K562 (cell line): ENCODE measurements at regions not wholly inside any gene's neighbourhood (a gene's known extent, or its start where the extent isn't known, plus 50 kb on each side); places are given as distances from the start of the nearest gene placed in this dataset.

Experiments
- ATAC-seq: fragments of 200-7000 bp; cut with Tn5 transposase; 3 replicates; pipeline ENCODE4 v1.9.1; 2020; ENCODE audit warnings: moderate library complexity
- BruUV-seq: library from RNA; stranded (reverse); fragments of 400-500 nt; replicated peaks from 2 replicates; lab custom pipeline; 2021; lab: Mats Ljungman, UMichigan
- CTCF ChIA-PET: fragments of 300-600 bp; formaldehyde crosslinking; extraction: SDS; loops from one replicate; lab custom pipeline; 2021; ENCODE audit warnings: low intra/inter-chr PET ratio; lab: Yijun Ruan, JAX
- POLR2A ChIA-PET: fragments of 300-600, 350-650 bp; sonication (Branson Sonifier 250); formaldehyde crosslinking; extraction: SDS; loops from one replicate; lab custom pipeline; 2021; ENCODE audit warnings: antibody characterized with exemption, inconsistent platforms; lab: Yijun Ruan, JAX
- DNase-seq, 4 experiments: peaks; one replicate each; pipeline versions ENCODE4 v3.0.0 to v3.0.0-alpha.2; 2011 to 2018; ENCODE audit warnings: low spot score in 3 of 4, mixed read lengths in 3 of 4; ENCODE audit errors: extremely low read depth in 1 of 4
- FAIRE-seq: peaks from 2 replicates; lab custom pipeline; 2011; peaks lifted over from hg19 to GRCh38; lab: Jason Lieb, UNC
- H2AFZ ChIP-seq: 2 replicates; pipeline ENCODE4 v1.6.0; 2011; ENCODE audit warnings: low read depth, low read length, control low read depth, inconsistent platforms
- H3K27ac ChIP-seq: fragments of 200-600 bp; 3 replicates; pipeline ENCODE4 v1.8.0; 2011; ENCODE audit warnings: low read depth, mild to moderate bottlenecking, control low read depth, inconsistent platforms, low read length, moderate library complexity, mixed read lengths; ENCODE audit errors: extremely low read depth
- H3K27me3 ChIP-seq, 2 experiments: fragments of 300-600 bp in 1 of 2; 2 replicates in 1 of 2; 3 replicates in 1 of 2; pipeline versions ENCODE4 v1.6.0 to v1.8.0; 2011; ENCODE audit warnings: inconsistent platforms in 2 of 2, low read length in 2 of 2, mild to moderate bottlenecking in 1 of 2, mixed read lengths in 1 of 2, moderate library complexity in 1 of 2; ENCODE audit not compliant: control insufficient read depth in 2 of 2, insufficient read depth in 2 of 2
- H3K36me3 ChIP-seq: fragments of 300-600 bp; 3 replicates; pipeline ENCODE4 v1.8.0; 2011; ENCODE audit warnings: mild to moderate bottlenecking, low read length, inconsistent platforms; ENCODE audit not compliant: control insufficient read depth, insufficient read depth
- H3K4me1 ChIP-seq, 2 experiments: fragments of 200-600 bp in 1 of 2; replicated peaks in 1 of 2; 2 replicates in 1 of 2; 3 replicates in 1 of 2; pipeline versions ENCODE4 v1.5.1 to v1.8.0; 2011; ENCODE audit warnings: inconsistent platforms in 2 of 2, low read length in 2 of 2, mild to moderate bottlenecking in 1 of 2, mixed read lengths in 1 of 2, moderate library complexity in 1 of 2; ENCODE audit not compliant: control insufficient read depth in 2 of 2, insufficient read depth in 2 of 2
- H3K4me2 ChIP-seq: 2 replicates; pipeline ENCODE4 v1.6.1; 2011; ENCODE audit warnings: low read length, control low read depth, inconsistent platforms, mixed read lengths; ENCODE audit not compliant: insufficient read depth
- H3K4me3 ChIP-seq: fragments of 200-600 bp; sonication (generic), shearing (Covaris generic); 2 replicates; pipeline ENCODE4 v1.5.1; 2016; ENCODE audit warnings: control low read depth, inconsistent platforms
- H3K79me2 ChIP-seq: fragments of 200-600 bp; 3 replicates; pipeline ENCODE4 v1.8.0; 2011; ENCODE audit warnings: low read length, inconsistent platforms; ENCODE audit not compliant: control insufficient read depth, insufficient read depth
- H3K9ac ChIP-seq, 2 experiments: 2 replicates each; pipeline versions ENCODE4 v1.6.0 to v1.6.1; 2011; ENCODE audit warnings: low read depth in 2 of 2, low read length in 2 of 2, control low read depth in 1 of 2, inconsistent platforms in 1 of 2, mild to moderate bottlenecking in 1 of 2, mixed read lengths in 1 of 2; ENCODE audit not compliant: insufficient read depth in 1 of 2
- H3K9me1 ChIP-seq: one replicate; pipeline ENCODE4 v1.6.0; 2011; ENCODE audit warnings: inconsistent platforms, mild to moderate bottlenecking, low read length, moderate library complexity; ENCODE audit not compliant: control insufficient read depth, insufficient read depth
- H3K9me3 ChIP-seq: replicated peaks from 2 replicates; pipeline ENCODE4 v1.5.1; 2011; ENCODE audit warnings: low read depth, low read length, inconsistent platforms; ENCODE audit not compliant: control insufficient read depth, insufficient read depth
- H4K20me1 ChIP-seq: replicated peaks from 2 replicates; pipeline ENCODE4 v1.6.1; 2011; ENCODE audit warnings: low read length, inconsistent platforms, mixed read lengths; ENCODE audit not compliant: control insufficient read depth, insufficient read depth
- CBX8 ChIP-seq: fragments of 200-600 bp; sonication (generic); IDR thresholded peaks from 2 replicates; pipeline ENCODE4 v1.6.1; 2012; ENCODE audit warnings: borderline replicate concordance, mixed run types, low read depth, mild to moderate bottlenecking, moderate library complexity, mixed read lengths, low read length, control low read depth, inconsistent platforms; ENCODE audit not compliant: poor library complexity, severe bottlenecking; ENCODE audit errors: extremely low read depth
- CC2D1A ChIP-seq: fragments of 450-650 bp; IDR thresholded peaks from 2 replicates; pipeline ENCODE4 v1.6.1; 2017; ENCODE audit warnings: mild to moderate bottlenecking
- HDAC6 ChIP-seq: IDR thresholded peaks from 2 replicates; pipeline ENCODE4 v1.6.1; 2012; ENCODE audit warnings: low read depth, mild to moderate bottlenecking, control low read depth, inconsistent platforms, low read length, moderate library complexity
- HNRNPH1 ChIP-seq: fragments of 200-400 bp; formaldehyde crosslinking; optimal IDR thresholded peaks from 2 replicates; pipeline ENCODE3; 2017; ENCODE audit warnings: low read depth, mild to moderate bottlenecking, low read length, moderate library complexity
- MYNN ChIP-seq, 2 experiments: sonication (generic); formaldehyde crosslinking in 1 of 2; IDR thresholded peaks; 2 replicates each; pipeline versions ENCODE4 v1.5.0 to v1.6.1; 2016 to 2020; ENCODE audit warnings: antibody characterized with exemption in 1 of 2, missing genetic modification reagents in 1 of 2
- THRAP3 ChIP-seq: fragments of 450-650 bp; IDR thresholded peaks from 2 replicates; pipeline ENCODE4 v1.6.1; 2016; ENCODE audit warnings: mild to moderate bottlenecking, inconsistent platforms, borderline replicate concordance
- VEZF1 ChIP-seq: fragments of 200-800 bp; sonication (Bioruptor generic); IDR thresholded peaks from 2 replicates; pipeline ENCODE4 v1.6.1; 2017; ENCODE audit warnings: missing genetic modification characterization, missing compliant biosample characterization
- ZC3H11A ChIP-seq: IDR thresholded peaks from 2 replicates; pipeline ENCODE4 v1.6.1; 2012; ENCODE audit warnings: low read depth, low read length, improper control_type of control experiment
- WGBS: fragments of 100-300 bp; shearing (Covaris generic); methylation state at CpG from one replicate; pipeline ENCODE4 v1.1.6; 2016; ENCODE audit warnings: low coverage, mixed read lengths; ENCODE audit not compliant: insufficient coverage; ENCODE audit errors: missing lambda C conversion rate; 5-methylcytosine and 5-hydroxymethylcytosine counted together
- in situ Hi-C: fragments of 300-500 bp; cut with MboI; formaldehyde crosslinking; loops from 4 replicates; pipeline ENCODE4 v1.15.0; 2018; ENCODE audit warnings: inconsistent platforms, mixed read lengths
- intact Hi-C: fragments of 100-400 bp; cut with micrococcal nuclease; formaldehyde crosslinking; loops from 2 replicates; pipeline ENCODE4 v1.14.2; 2022
- TF ChIP-seq, protein P1 (sequence below): fragments of 450-650 bp; IDR thresholded peaks from 2 replicates; pipeline ENCODE4 v1.7.0; 2016; ENCODE audit warnings: borderline replicate concordance
- TF ChIP-seq, protein P2 (sequence below): sonication (generic); formaldehyde crosslinking; IDR thresholded peaks from 2 replicates; pipeline ENCODE4 v1.8.0; 2022; ENCODE audit warnings: missing genetic modification reagents, mild to moderate bottlenecking, borderline replicate concordance
- TF ChIP-seq, protein P3 (sequence below): fragments of 450-650 bp; IDR thresholded peaks from 2 replicates; pipeline ENCODE4 v1.6.1; 2014; ENCODE audit warnings: low read depth, mild to moderate bottlenecking, moderate library complexity, borderline replicate concordance

GRCh38 chr5:29051509-29051908, 2013.1 kb upstream of the CDH9 start (continued):
- TF ChIP-seq, protein P1, sequence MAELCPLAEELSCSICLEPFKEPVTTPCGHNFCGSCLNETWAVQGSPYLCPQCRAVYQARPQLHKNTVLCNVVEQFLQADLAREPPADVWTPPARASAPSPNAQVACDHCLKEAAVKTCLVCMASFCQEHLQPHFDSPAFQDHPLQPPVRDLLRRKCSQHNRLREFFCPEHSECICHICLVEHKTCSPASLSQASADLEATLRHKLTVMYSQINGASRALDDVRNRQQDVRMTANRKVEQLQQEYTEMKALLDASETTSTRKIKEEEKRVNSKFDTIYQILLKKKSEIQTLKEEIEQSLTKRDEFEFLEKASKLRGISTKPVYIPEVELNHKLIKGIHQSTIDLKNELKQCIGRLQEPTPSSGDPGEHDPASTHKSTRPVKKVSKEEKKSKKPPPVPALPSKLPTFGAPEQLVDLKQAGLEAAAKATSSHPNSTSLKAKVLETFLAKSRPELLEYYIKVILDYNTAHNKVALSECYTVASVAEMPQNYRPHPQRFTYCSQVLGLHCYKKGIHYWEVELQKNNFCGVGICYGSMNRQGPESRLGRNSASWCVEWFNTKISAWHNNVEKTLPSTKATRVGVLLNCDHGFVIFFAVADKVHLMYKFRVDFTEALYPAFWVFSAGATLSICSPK, result no peak
- TF ChIP-seq HNRNPH1 (no peak), CBX8 (no peak)
- TF ChIP-seq, all 486 proteins: peak for 9

DNA sequence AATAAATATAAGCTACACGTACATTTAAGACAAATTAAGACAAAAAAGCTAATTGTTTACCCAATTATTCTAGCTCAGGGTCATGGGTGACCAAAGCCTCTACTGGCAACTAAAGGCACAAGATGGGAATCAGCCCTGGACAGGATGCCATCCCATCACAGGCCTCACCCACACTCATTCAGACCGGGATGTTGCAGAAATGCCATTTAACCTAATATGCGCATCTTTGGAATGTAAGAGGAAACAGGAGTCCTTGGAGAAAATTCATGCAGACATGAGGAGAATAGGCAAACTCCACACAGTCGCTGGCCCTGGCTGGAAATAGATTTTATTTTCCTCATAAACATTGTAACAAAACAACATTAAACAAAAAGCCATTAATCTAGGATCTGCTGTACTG, 2003.8 kb upstream of the CDH9 start:
- no peaks in the 10 kb centered on the region for H3K4me1 ChIP-seq
- 30% methylated on average over 4 of the region's 4 CpGs for WGBS
- ATAC-seq (no peak), DNase-seq (no peak), FAIRE-seq (no peak)
- no peak overlapping the region for H3K9ac ChIP-seq
- in situ Hi-C loops (no loop called here), intact Hi-C loops (no loop called here)
- H2AFZ ChIP-seq, result no peak overlapping the region
- H4K20me1 ChIP-seq, result no peaks in the 10 kb centered on the region
- H3K36me3 ChIP-seq, result no peaks in the 10 kb centered on the region
- CTCF ChIA-PET, result no interaction called here
- H3K4me3 ChIP-seq, result no peak overlapping the region
- POLR2A ChIA-PET, result no interaction called here
- no peak for TF ChIP-seq ZC3H11A
- TF ChIP-seq THRAP3, result no peak
- TF ChIP-seq, protein P2, sequence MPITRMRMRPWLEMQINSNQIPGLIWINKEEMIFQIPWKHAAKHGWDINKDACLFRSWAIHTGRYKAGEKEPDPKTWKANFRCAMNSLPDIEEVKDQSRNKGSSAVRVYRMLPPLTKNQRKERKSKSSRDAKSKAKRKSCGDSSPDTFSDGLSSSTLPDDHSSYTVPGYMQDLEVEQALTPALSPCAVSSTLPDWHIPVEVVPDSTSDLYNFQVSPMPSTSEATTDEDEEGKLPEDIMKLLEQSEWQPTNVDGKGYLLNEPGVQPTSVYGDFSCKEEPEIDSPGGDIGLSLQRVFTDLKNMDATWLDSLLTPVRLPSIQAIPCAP, result no peak
- TF ChIP-seq MYNN (IDR thresholded peaks at IDR 0.05), result no peak
- no peak for TF ChIP-seq MYNN (CRISPR knock-in tag; IDR thresholded peaks at IDR 0.05)
- no peak for TF ChIP-seq CC2D1A
- TF ChIP-seq, protein P3, sequence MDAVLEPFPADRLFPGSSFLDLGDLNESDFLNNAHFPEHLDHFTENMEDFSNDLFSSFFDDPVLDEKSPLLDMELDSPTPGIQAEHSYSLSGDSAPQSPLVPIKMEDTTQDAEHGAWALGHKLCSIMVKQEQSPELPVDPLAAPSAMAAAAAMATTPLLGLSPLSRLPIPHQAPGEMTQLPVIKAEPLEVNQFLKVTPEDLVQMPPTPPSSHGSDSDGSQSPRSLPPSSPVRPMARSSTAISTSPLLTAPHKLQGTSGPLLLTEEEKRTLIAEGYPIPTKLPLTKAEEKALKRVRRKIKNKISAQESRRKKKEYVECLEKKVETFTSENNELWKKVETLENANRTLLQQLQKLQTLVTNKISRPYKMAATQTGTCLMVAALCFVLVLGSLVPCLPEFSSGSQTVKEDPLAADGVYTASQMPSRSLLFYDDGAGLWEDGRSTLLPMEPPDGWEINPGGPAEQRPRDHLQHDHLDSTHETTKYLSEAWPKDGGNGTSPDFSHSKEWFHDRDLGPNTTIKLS, result no peak
- no peak for TF ChIP-seq HDAC6
- no peak for TF ChIP-seq VEZF1 (CRISPR knock-in tag)
- no peaks in the 10 kb centered on the region for H3K27me3 ChIP-seq
- H3K4me2 ChIP-seq, result no peak overlapping the region
- H3K9me1 ChIP-seq, result no peaks in the 10 kb centered on the region
- H3K27ac ChIP-seq, result no peak overlapping the region
- BruUV-seq, result no TSS peak
- no peaks in the 10 kb centered on the region for H3K79me2 ChIP-seq
- no peaks in the 10 kb centered on the region for H3K9me3 ChIP-seq
